GM18909 (cell line): ENCODE measurements at regions not wholly inside any gene's neighbourhood (a gene's known extent, or its start where the extent isn't known, plus 50 kb on each side); places are given as distances from the start of the nearest gene placed in this dataset.

Experiments
- ATAC-seq: cut with Tn5 transposase; IDR thresholded peaks from one replicate; pipeline ENCODE4 v1.9.1; 2021; ENCODE audit warnings: mild to moderate bottlenecking; ENCODE audit not compliant: unreplicated experiment, poor library complexity

DNA sequence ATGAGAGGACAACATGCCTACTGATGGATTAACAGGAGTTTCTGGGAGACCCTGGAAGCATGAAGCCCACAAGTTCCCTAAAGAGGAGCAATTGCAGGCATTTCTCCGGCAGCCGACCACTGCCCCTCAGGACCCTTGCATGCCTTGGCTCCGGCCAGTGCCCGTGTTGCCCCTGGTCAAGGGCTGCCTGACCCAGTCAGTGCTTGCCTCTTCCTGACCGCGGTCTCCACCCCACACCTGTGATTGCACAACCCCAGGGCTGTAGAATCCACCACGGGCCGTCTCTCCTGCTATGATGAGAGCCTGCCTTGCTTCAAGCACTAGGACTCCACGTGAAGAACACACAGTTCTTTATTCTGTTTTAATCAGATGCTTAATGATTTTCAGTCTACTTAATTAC lies 127.5 kb downstream of the GLI2 start:
- no peak for ATAC-seq

DNA sequence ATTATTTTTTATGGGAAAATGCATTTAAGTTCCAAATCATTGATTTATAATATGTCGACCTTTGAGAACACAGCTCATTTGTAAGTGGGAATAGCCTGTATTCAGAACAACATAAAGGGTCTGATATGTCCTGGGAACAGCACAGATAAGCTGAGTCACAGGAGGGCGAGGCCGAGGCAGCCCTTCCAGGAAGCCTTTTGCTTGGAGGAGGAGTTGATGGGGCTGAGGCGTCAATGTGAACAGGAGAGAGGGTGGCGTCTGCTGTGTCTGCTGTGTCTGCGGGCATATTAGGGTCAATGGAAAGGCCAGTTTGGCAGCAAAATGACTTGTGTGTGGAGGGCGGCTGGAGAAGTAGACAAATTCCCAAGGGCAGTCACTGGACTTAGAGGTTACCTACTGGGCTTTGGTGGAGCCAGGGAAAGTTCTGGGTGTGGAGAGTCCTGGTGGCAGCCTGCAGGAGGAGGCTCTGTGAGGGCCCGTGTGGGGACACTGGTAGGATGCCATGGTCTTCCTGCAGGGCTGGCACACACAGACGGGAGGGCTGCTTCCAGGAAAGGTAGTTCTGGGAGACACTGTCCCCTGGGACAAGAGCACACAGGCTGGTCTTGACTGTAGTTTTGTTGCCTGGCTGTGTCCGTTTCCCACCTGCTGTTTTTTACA lies 128.1 kb downstream of the GLI2 start:
- ATAC-seq: no peak

DNA sequence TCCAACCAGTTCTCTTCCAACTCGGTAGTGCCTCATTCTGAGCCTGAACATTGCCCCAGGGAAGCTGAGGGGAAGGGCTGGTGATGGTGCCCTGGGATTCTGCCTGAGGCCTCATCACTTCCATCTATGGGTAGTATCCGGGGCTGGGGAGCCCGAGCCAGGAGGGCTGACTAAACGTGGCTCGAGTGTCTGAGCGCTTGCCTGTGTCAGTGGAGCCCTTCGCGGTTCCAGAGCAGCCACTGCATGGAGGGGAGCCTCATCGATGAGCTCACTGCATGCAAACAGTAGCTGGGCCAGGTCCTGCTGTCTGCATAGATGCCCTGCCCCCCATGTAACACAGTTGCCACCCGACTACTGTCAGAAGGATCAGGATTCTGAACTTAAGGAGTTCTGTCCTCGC lies 129.3 kb downstream of the GLI2 start:
- ATAC-seq: no peak

DNA sequence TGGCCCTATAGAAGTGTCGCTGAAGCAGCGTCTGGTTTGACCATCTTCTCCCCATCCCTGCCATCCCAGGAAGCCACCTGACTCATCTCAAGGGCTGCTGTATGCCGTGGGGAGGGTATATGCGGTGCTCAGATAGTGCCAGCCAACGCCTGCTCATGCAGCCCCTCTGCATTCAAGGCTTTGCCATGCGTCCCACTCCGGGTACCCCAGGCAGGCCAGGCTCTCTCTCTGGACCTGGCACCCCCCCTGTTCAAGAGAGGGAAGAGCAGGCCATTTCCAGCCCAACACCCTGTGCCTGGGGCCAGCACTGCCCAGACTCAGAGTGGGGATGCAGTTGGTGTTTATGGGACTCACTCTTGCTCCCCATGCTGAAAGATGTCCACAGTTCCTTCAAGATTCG lies 130.0 kb downstream of the GLI2 start:
- ATAC-seq: no peak

DNA sequence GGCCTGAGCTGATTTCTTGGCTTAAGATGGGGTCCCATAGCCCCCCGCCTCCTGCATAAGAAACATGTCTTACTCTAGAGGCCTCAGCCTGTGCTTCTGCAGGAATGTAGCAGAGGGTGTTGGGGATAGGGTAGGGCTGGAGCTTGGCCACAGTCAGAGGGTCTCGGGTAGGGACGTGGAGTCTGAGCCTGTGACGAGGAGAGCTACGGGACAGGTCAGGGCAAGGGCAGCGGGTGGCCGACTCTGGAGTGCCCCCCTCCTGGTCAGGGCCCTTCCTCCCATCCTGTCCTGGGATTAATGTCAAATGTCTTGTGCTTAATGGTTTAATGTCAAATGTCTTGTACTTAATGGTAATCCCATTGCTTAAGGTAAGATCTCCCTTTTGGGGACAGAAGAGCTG lies 130.4 kb downstream of the GLI2 start:
- no peak for ATAC-seq

DNA sequence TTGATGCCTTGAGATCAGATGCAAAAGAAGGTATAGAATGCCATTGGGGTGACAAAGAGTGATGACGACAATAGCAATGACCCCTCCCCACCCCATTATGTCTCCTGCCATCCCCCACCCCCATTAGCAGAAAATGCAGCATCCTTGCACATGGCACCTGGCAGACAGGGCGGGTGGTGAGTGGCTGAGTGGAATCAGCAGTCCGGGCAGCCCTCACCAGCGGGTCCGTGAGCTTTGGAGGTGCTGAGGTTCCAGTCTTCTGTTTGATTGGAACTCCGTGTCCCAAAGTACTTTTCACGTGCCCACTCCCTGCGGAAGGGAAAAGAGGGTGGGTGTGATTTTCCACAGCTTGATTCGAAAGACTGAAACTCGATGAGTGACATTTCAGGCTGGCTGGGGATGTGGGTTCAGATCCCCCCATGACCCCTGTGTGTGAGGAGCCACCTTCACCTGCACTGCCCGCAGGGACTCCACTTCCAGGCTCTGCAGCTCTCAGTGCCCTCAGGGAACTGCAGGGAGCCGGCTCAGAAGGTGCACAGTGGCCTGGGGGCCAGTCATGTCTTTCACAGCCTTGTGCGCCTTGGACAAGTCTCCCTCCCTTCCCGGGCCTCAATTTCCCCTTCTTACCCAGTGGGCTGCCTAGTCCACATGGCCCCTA lies 130.9 kb downstream of the GLI2 start:
- ATAC-seq: no peak

DNA sequence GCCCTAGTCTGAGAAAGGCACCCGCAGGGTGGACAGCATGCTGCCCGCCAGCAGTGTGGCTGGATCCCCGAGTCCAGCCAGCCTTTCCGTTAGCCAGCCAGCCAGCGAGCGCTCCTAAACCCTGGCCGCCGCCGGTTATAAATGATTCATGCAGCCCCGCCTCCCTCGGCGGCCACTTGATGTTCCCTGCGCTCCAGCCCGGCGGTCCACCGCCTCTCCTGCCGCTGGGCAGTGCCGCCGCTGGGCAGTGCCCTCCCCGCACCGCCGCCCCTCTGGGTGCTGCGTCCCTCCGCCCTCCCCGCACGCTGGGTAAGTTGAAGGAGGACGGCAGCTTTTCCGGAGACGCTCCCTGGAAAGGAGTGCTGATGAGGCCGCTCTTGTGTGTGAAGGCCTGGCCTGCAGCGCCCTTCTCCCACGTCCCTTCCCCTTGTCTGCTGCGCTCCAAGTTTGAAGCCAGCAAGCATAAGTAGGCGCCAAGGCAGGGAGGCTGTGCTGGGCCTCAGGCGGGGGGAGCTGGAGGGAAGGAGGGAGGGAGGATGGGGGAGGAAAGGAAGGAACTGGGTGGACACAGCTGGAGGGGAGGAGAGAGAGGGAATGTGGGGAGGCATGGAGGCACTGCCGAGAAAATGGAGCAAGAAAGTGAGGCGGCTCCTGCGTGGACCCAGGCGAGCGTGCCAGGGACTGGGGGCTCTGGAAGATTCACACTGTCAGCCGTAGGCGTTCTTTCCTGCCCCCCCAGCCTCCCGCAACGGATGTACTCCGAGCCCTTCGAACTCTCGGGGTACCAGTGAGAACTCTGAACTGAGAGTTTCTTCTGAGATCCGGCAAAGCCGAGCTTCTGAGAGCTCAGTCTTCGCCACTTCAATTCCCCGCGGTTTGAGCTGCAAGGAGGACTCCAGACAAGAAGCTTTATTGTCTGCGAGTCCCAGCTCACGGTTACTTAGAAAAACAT lies 131.9 kb downstream of the GLI2 start:
- no peak for ATAC-seq

DNA sequence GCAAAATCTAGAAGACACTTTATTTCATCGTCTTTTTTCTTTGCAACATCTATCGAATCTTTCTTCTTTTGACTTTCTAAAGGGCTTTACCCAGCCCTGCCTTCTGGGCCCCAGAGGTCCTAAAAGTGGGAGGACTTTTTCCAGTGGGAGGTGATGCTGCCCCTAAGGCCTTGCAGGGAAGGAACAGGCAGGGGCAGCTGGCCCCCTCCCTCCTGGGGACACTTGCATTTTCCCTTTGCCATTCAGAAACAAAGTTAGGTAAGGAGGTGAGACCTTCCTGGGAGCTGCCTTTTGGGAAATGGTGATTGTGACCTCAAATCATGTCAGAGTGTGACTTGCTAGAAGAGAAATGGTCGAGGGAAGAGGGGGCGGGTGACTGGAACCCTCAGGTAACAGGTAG lies 132.7 kb downstream of the GLI2 start:
- ATAC-seq: no peak

DNA sequence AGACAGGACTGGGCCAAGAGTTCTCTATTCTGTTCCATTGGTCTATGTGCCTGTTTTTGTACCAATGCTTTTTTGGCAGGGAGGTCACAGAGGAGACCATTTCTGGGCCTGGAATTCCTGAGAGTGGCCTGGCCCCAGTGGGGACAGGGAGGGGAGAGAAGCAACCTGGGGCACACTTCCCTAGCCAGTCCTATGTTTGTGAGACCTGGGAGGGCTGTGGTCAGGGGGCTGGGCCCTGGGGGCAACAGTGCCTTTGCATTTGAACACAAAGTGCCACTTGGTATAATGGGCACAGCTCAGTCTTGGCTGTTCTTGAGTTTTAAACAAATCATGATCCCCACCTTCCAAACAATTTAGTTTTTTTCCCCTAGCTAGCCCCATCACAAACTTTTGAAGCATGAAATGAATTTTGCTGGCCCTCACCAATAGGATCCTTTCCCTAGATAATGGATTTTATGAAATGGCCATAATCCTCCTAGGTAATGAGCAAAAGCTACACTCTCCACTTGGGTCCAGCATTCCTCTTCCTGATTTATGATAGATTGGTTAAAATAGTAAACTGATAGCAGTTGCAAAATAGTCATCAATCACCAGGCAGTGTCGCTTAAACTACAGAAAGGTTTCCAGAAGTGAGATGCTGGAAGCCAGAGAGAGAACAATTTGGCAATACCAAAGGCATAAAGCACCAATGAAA lies 133.5 kb downstream of the GLI2 start:
- ATAC-seq: no peak

DNA sequence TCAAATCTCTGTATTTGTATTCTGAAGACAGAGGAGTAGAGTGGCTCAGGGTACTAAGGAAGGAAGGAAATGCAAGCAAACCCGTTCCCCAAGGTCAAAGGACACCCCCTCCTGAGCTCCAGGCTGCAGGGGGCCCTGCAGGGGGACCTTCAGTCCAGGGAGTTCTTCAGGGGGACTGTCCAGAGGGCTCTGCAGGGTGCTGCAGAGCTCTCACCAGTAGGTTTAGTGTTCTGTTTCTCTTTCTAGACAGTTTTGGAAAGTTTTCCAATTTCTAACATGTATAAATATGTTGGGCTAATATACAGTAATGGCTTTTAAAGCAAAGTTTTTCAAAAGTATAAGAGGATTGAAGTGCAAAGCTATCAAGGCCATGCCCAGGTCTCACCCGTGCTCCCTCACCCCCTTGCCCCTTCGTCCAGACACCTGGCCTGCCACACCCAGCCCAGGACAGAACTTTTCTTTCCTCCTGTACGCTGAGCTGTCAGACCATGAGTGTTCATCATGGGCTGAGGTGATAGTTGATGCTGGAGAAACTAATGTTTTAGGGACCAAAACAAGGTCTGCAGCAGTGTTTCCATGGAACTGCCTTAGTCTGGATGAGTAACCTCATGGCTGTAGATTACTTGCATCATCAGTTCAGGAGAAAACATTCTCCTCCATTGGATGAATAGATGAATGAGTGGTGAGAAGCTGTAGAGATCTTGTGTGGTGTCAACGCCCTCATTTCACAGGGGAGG lies 134.2 kb downstream of the GLI2 start:
- ATAC-seq: no peak

DNA sequence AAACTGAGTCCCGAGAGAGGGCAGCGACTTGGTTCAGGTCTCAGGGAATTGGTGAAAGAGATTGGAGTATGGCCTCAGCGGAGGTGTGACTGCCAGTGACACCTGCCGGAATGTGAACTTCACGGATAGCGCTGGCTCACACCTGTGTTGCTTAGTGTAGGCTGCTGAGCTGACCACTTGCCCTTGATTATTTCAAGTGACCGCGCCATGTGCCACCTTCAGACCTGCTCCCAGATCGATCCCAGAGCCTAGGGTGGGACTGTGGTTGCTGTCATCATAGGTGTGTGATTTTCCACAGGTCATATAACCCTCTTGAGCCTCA lies 134.8 kb downstream of the GLI2 start:
- ATAC-seq: no peak

DNA sequence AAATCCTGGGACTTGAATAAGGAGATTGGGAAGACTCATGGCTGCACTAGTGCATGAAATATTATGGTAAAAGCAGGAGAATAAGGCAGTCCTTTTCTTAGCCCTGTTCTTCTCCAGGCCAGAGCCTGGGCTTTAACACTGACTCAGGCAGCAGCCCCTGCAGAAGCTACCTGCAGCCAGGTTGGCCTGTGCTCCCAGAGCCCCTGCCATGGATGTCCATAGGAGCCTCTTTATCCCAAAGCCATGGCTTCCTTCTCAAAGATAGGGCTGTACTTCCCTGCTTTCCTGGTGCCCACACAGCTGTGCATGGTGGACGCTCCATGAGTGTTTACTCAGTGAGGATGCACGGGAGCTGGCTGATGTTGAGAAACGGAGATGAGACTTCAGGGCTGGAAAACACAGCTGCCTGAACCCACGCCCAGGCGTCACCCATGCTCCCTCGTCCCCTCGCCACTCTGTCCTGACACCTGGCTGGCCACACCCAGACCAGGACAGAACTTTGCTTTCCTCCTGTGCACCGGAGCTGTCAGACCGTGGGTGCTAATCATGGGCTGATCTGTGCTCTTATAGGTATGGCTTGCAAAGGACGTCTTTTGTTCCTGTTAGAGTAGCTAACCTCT lies 135.5 kb downstream of the GLI2 start:
- no peak for ATAC-seq

DNA sequence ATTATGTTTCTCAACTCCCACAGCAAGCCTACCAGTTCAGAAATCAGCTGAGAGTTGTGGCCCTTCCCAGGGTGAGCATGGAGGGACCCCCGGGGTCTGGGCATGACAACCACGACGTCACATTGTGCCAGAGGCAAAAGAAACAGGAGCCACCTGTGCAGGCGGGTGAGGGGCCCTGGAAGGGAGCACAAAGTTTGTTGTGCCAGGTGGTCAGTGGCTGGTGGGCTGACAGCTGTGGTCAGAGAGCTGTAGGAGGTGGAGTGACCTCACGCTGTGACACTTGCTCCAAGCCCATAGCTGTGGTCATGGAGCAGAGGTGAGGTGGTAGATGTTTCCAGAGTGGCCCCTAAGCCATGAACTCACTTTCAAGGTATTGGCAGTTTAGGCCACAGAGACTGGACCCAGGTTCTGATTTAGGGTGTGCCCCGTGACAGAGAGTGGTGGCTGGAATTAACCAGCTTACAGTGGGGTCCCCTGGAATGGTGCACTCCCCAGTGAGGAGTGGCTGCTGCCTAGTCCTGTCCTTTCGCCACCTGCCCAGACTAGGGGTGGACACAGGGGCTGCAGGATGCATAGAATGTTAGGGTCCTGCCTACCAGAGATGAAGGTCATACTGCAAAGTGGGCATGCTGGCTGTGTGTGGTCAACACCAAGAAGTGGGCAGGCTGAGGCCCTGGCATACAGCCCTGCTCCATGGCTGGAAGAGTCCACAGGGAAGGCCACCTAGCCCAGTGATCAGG lies 136.4 kb downstream of the GLI2 start:
- ATAC-seq: no peak

DNA sequence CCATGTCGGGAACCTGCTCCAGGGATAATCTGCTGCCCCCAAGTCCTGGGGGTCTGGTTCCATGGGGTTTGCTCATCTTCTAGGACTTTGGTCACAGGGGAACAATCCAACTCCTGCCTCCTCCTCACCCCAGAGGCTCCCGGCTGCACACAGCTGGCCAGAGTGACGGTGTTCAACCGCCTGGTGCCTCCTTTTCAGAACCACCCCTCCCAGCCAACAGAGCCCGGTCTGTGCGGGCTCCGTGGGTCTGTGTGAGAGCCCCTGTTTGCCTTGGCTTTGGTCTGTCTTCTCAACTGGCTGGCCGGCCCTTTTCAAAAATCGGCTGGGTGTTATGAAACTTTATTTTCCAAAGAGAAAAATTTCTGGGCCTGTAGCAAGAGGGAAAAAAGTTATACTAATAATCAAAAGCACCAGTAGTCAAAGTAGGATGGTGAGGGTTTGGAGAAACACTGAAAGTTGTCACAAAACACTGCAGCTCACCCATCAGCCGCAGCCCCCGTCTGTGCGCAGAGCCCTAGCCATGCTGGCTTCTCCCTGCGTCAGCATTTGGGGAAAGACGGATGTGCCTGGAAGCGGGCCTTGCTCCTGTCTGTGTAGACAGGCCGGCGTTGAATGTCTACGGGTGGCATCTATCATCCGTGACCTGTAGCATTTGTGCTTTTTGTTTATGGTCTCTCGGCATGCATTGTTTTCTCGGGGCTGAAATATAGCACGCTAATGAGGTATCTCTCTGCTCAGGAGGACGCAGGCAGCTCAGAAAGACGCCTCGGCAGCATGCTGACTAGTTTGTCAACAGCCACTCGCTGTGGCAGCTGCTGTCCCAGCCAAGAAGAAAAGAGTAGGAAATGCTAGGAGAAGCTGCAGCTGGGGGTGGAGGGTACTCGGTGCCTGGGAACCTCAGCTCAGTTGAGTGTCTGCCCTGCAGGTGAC lies 138.6 kb downstream of the GLI2 start:
- no peak for ATAC-seq

DNA sequence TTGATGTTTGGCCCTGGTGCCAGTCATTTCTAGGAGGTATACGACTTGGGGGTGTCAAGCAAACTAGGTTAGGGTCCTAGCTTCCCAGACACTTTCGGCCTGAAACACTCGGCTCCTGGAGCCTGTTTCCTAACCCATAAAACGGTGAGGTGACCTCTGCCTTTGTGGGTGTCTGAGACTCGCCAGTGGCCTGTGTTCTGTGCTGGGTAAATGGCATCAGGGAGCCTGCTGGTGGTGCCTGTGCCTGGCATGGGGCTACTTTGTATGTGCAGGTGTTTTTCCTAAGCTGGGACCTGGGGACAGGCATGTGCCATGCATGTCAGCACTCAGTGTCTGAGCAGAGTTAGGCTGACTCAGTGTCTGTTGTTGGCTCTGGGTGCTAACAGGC lies 139.2 kb downstream of the GLI2 start:
- no peak for ATAC-seq

DNA sequence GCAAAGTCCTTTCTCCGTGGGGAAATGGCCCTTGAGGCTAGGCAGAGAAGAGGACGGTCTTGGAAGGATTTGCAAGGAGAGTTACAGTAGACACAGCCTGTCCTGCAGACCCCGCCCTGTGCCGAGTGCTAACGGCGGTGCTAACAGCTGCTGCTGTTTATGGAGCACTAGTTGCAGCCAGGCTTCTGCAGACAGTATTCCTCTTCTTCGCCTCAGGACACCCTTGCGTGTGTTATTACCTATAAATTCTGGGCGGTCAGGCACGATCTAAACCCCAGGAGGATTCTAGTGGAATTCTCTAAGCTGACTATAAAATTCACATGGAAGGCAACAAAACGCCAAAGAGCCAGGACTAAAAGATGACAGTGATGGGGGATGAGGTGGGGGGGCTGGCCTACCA lies 139.8 kb downstream of the GLI2 start:
- ATAC-seq: no peak

DNA sequence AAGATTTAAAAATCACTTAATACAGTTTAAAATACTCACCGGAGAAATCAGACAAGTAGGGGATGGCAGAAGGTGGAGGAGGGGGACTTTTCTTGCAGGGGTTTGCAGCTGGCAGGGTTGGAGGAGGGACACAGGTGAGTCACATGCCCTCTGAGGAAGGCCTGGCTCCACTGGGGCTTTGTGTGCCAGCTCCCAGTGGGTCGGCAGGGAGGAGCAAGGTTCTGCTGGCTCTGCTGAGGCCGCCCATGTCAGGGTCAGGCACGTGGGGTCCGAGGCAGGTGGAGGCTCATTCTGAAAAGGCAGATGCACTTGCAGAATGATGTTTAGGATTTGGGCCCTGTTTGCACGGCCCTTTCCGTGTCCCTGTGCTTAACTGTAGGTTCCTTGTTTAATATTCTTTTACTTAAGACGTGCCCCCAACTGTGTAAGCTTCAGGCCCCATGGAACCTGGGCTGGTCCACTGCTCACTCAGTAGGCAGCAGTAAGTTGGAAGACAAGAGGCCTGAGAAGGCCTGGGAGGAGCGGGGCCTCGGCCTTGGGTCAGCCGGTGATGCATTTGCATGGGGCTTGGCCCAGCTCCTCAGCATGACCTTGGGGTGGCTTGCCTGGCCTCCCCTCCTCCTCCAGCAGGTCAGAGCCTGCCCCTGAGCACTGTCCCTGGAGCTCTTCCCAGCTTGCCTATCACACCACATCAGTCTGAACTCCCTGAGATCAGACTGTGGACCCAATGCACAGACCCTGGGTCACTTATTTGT lies 141.0 kb downstream of the GLI2 start:
- no peak for ATAC-seq
